B cell (primary cell): ENCODE measurements at regions not wholly inside any gene's neighbourhood (a gene's known extent, or its start where the extent isn't known, plus 50 kb on each side); places are given as distances from the start of the nearest gene placed in this dataset.

ENCODE experiments used
- ATAC-seq: fragments of 200-7000 bp; cut with Tn5 transposase; one replicate; pipeline ENCODE4 v1.10.0; 2021; ENCODE audit warnings: low read depth, mild to moderate bottlenecking, moderate number of reproducible peaks, moderate library complexity
- CTCF ChIA-PET: fragments of 350-600 bp; sonication (Branson Sonifier 250); formaldehyde crosslinking; loops from one replicate; lab custom pipeline; 2021; ENCODE audit warnings: antibody characterized with exemption, inconsistent platforms; lab: Charles Lee
- POLR2A ChIA-PET: fragments of 350-600 bp; sonication (Branson Sonifier 250); formaldehyde crosslinking; loops from one replicate; lab custom pipeline; 2021; ENCODE audit warnings: antibody characterized with exemption; lab: Charles Lee
- DNase-seq: peaks from one replicate; pipeline ENCODE4 v3.0.0; 2013
- H2AFZ ChIP-seq: 2 replicates; pipeline ENCODE4 v1.6.1; 2012; ENCODE audit warnings: mild to moderate bottlenecking, low read depth, low read length; ENCODE audit not compliant: insufficient read depth, poor library complexity, severe bottlenecking
- H3K27ac ChIP-seq, 2 donors: 1 replicate in 1 of 2; 2 replicates in 1 of 2; pipeline ENCODE4 v1.5.1; 2012 to 2013; ENCODE audit warnings: low read length in 2 of 2, mild to moderate bottlenecking in 2 of 2, moderate library complexity in 1 of 2
- H3K27me3 ChIP-seq, 4 experiments: fragments of 200-600 bp in 1 of 4; sonication (generic) in 1 of 4; replicated peaks in 1 of 4; 1 replicate in 2 of 4; 2 replicates in 2 of 4; pipeline versions ENCODE4 v1.6.1 to v1.7.0; 2013 to 2016; ENCODE audit warnings: low read length in 3 of 4, mild to moderate bottlenecking in 2 of 4, mixed read lengths in 1 of 4, moderate library complexity in 1 of 4; ENCODE audit not compliant: insufficient read depth in 4 of 4, control insufficient read depth in 3 of 4; ENCODE audit errors: control extremely low read depth in 1 of 4
- H3K36me3 ChIP-seq, 2 experiments: replicated peaks in 1 of 2; 1 replicate in 1 of 2; 2 replicates in 1 of 2; pipeline versions ENCODE4 v1.6.1 to v1.7.1; 2013; ENCODE audit warnings: low read length in 1 of 2; ENCODE audit not compliant: insufficient read depth in 2 of 2, control insufficient read depth in 1 of 2; ENCODE audit errors: control extremely low read depth in 1 of 2, extremely low read depth in 1 of 2
- H3K4me1 ChIP-seq, 2 donors: fragments of 200-600 bp in 1 of 2; sonication (generic) in 1 of 2; 1 replicate in 1 of 2; 2 replicates in 1 of 2; pipeline versions ENCODE4 v1.5.1 to v1.6.1; 2013 to 2017; ENCODE audit warnings: low read length in 2 of 2; ENCODE audit not compliant: control insufficient read depth in 2 of 2, insufficient read depth in 2 of 2
- H3K4me2 ChIP-seq: replicated peaks from 2 replicates; pipeline ENCODE3; 2012; ENCODE audit warnings: mild to moderate bottlenecking, low read depth, low read length; ENCODE audit not compliant: poor library complexity, severe bottlenecking
- H3K4me3 ChIP-seq, 5 experiments: fragments of 200-600 bp in 1 of 5; sonication (generic) in 1 of 5; 1 replicate in 3 of 5; 2 replicates in 2 of 5; pipeline versions ENCODE4 v1.5.1 to v1.7.0; 2011 to 2016; ENCODE audit warnings: low read length in 4 of 5, mild to moderate bottlenecking in 4 of 5, low read depth in 2 of 5, control low read depth in 1 of 5, moderate library complexity in 1 of 5; ENCODE audit not compliant: insufficient read depth in 1 of 5; ENCODE audit errors: control extremely low read depth in 1 of 5, extremely low read depth in 1 of 5
- H3K79me2 ChIP-seq: fragments of 200-600 bp; sonication (generic); one replicate; pipeline ENCODE4 v1.6.0; 2016; ENCODE audit warnings: low read length; ENCODE audit not compliant: control insufficient read depth, insufficient read depth
- H3K9ac ChIP-seq: fragments of 200-600 bp; sonication (generic); 2 replicates; pipeline ENCODE4 v1.6.1; 2017; ENCODE audit warnings: mild to moderate bottlenecking, low read length, moderate library complexity
- H3K9me3 ChIP-seq, 3 donors: one replicate each; pipeline versions ENCODE4 v1.6.1 to v1.7.1; 2013; ENCODE audit warnings: low read length in 2 of 3; ENCODE audit not compliant: control insufficient read depth in 2 of 3, insufficient read depth in 1 of 3; ENCODE audit errors: control extremely low read depth in 1 of 3
- H4K20me1 ChIP-seq: 2 replicates; pipeline ENCODE4 v1.6.0; 2012; ENCODE audit warnings: mild to moderate bottlenecking, low read length; ENCODE audit not compliant: insufficient read depth, control insufficient read depth, poor library complexity, severe bottlenecking
- H3K27ac Mint-ChIP-seq: one replicate; pipeline ENCODE4 v1.8.0; 2021; ENCODE audit warnings: mixed read lengths
- H3K27me3 Mint-ChIP-seq: one replicate; pipeline ENCODE4 v1.8.0; 2021; ENCODE audit warnings: mixed read lengths
- H3K4me1 Mint-ChIP-seq: one replicate; pipeline ENCODE4 v1.8.0; 2021; ENCODE audit warnings: mixed read lengths
- H3K4me3 Mint-ChIP-seq: one replicate; pipeline ENCODE4 v1.8.0; 2021; ENCODE audit warnings: mixed read lengths
- H3K9me3 Mint-ChIP-seq: one replicate; pipeline ENCODE4 v1.8.0; 2022; ENCODE audit warnings: mixed read lengths; ENCODE audit not compliant: insufficient read depth
- CTCF ChIP-seq: fragments of 200-600 bp; IDR thresholded peaks from one replicate; pipeline ENCODE4 v1.8.0; 2022; ENCODE audit warnings: antibody characterized with exemption, mild to moderate bottlenecking
- EZH2 ChIP-seq: IDR thresholded peaks from 2 replicates; pipeline ENCODE4 v1.6.1; 2012; ENCODE audit warnings: borderline replicate concordance, low read depth, mild to moderate bottlenecking, moderate library complexity, low read length; ENCODE audit not compliant: insufficient read depth, poor library complexity, severe bottlenecking
- WGBS: methylation state at CpG from one replicate; pipeline ENCODE4 v1.1.5; 2013; ENCODE audit warnings: missing lambda C conversion rate; ENCODE audit not compliant: insufficient coverage; 5-methylcytosine and 5-hydroxymethylcytosine counted together
- intact Hi-C: fragments of 100-400 bp; cut with micrococcal nuclease; formaldehyde crosslinking; loops from one replicate; pipeline ENCODE4 v1.10.0; 2022

- ChIA-PET POLR2A (no interaction called here), CTCF (interaction anchor here (0.7 kb wide), 1 partner anchor 14 kb away, joined by 3 read pairs; no protein-coding TSS in a partner anchor)
- DNase-seq (no peak), ATAC-seq (no peak)
- WGBS: no CpG with 5 or more reads among the region's 6 CpGs
- Mint-ChIP-seq H3K9me3 (no peaks in the 10 kb centered on the region), H3K27ac (no peak overlapping the region), H3K4me3 (no peak overlapping the region), H3K27me3 (peaks cover 3% of the 10 kb centered on the region), H3K4me1 (peaks cover 3% of the 10 kb centered on the region)
- no peaks in the 10 kb centered on the region for H3K4me1 ChIP-seq
- intact Hi-C loops: no loop called here
- H3K27me3 ChIP-seq: no peaks in the 10 kb centered on the region
- H3K9me3 ChIP-seq: peaks cover 0 to 1% (median 0%) of the 10 kb centered on the region in 3 donors
- H4K20me1 ChIP-seq: no peaks in the 10 kb centered on the region
- no peaks in the 10 kb centered on the region for H3K79me2 ChIP-seq
- no peak overlapping the region for H3K4me3 ChIP-seq
- no peak for TF ChIP-seq CTCF
- no peak for TF ChIP-seq EZH2
- H3K36me3 ChIP-seq: no peaks in the 10 kb centered on the region
- no peak overlapping the region for H2AFZ ChIP-seq
- no peak overlapping the region for H3K27ac ChIP-seq
- H3K4me2 ChIP-seq: no peak overlapping the region
- H3K9ac ChIP-seq: no peak overlapping the region
Observed at GRCh38 chr3:107942244-107942643, 148.6 kb downstream of the CD47 start.

GRCh38 chr3:107939691-107940442 is 151.0 kb downstream of the CD47 start:
- H3K9ac ChIP-seq: no peak overlapping the region
- H4K20me1 ChIP-seq: no peaks in the 10 kb centered on the region
- ATAC-seq (no peak), DNase-seq (no peak)
- Mint-ChIP-seq H3K27ac (no peak overlapping the region), H3K4me1 (peaks cover 2% of the 10 kb centered on the region), H3K27me3 (peaks cover 3% of the 10 kb centered on the region), H3K4me3 (no peak overlapping the region), H3K9me3 (no peaks in the 10 kb centered on the region)
- no peak overlapping the region for H3K4me2 ChIP-seq
- no peak overlapping the region for H3K4me3 ChIP-seq
- no peak for TF ChIP-seq EZH2
- no peak for TF ChIP-seq CTCF
- no peaks in the 10 kb centered on the region for H3K27me3 ChIP-seq
- H3K36me3 ChIP-seq: no peaks in the 10 kb centered on the region
- CTCF ChIA-PET: interaction anchor here (0.6 to 2.9 kb wide), 6 partner anchors 12 to 538 kb away, joined by 3 to 32 read pairs (median 13); no protein-coding TSS in a partner anchor
- intact Hi-C loops: loop anchor here (10.0 kb wide), 1 partner anchor 605 kb away; no protein-coding TSS in a partner anchor
- POLR2A ChIA-PET: no interaction called here
- no peaks in the 10 kb centered on the region for H3K79me2 ChIP-seq
- H3K9me3 ChIP-seq: no peaks in the 10 kb centered on the region
- 100% methylated on average over 5 of the region's 10 CpGs for WGBS
- no peak overlapping the region for H3K27ac ChIP-seq
- no peaks in the 10 kb centered on the region for H3K4me1 ChIP-seq
- no peak overlapping the region for H2AFZ ChIP-seq
